ENCODE measurements at regions not wholly inside any gene's neighbourhood (a gene's known extent, or its start where the extent isn't known, plus 50 kb on each side); places are given as distances from the start of the nearest gene placed in this dataset.

DNA sequence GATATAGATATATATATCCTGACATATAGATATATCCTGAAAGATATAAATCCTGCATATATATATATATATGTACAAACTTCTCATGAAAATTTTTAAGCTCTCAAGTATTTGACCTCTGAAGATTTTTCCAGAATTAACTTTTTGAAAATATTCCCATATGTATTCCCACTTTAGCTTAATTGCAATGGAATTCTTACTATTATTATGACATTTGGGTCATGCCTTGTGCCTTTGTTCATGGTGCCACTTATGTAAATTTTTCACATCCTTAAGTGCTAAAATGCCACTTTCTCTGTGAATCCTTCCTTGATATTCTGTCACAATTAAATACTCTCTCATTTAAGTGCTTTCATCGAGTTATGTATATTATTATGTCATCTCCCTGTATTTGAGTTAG is 398.2 kb upstream of the SEL1L start:
- no TSS peak for BruUV-seq (replicated peaks)
- dilution Hi-C loops (cut with MboI; ENCODE audit: extremely low pct_ligation_motif_present, low sequenced_read_pairs): no loop called here
- Histone ChIP-seq H4K20me1 (replicated peaks; ENCODE audit: control insufficient read depth, extremely low read depth, insufficient read depth, low read length) (no peaks in the 10 kb centered on the region), H3K4me2 (ENCODE audit: insufficient read depth, low read length) (no peak overlapping the region), H3K27me3 (ENCODE audit: control insufficient read depth in 2 of 2, insufficient read depth in 2 of 2, low read length in 2 of 2) (no peaks in the 10 kb centered on the region), H3K4me1 (ENCODE audit: control insufficient read depth, extremely low read depth, insufficient read depth, low read length) (no peaks in the 10 kb centered on the region), H3K9ac (replicated peaks; ENCODE audit: extremely low read depth, insufficient read depth, low read length) (no peak overlapping the region), H3K9me3 (replicated peaks; ENCODE audit: control insufficient read depth, insufficient read depth, low read length) (peaks cover 4% of the 10 kb centered on the region), H3K79me2 (ENCODE audit: control insufficient read depth, insufficient read depth, low read length) (no peaks in the 10 kb centered on the region), H3K4me3 (replicated peaks in 1 of 3; ENCODE audit: insufficient read depth in 1 of 3, low read depth in 1 of 3, low read length in 3 of 3) (no peak overlapping the region), H2AFZ (ENCODE audit: low read depth, low read length) (no peak overlapping the region), H3K27ac (ENCODE audit: insufficient read depth, low read depth, low read length) (no peak overlapping the region), H3K9me1 (replicated peaks; ENCODE audit: control insufficient read depth, extremely low read depth, insufficient read depth, low read length) (no peaks in the 10 kb centered on the region), H3K36me3 (ENCODE audit: control insufficient read depth in 2 of 2, extremely low read depth in 1 of 2, insufficient read depth in 2 of 2, low read length in 2 of 2) (no peaks in the 10 kb centered on the region)
- intact Hi-C loops (cut with micrococcal nuclease): no loop called here
- POLR2A ChIA-PET: no interaction called here
- CTCF ChIA-PET: no interaction called here
- DNase-seq (ENCODE audit: low read depth, low spot score) (no peak), FAIRE-seq (no peak)
- TF ChIP-seq FOS (IDR thresholded peaks at IDR 0.05; ENCODE audit: borderline replicate concordance, insufficient read depth, low read length) (no peak), POLR2AphosphoS5 (IDR thresholded peaks at IDR 0.05; ENCODE audit: insufficient read depth, low read depth, low read length) (no peak), JUN (IDR thresholded peaks at IDR 0.05; ENCODE audit: borderline replicate concordance, insufficient read depth, insufficient read length, low read depth) (no peak), EZH2 (IDR thresholded peaks at IDR 0.05; ENCODE audit: borderline replicate concordance, low read depth, low read length, severe bottlenecking) (no peak), POLR2A (IDR thresholded peaks at IDR 0.05; ENCODE audit: low read depth, low read length) (no peak), GATA2 (IDR thresholded peaks at IDR 0.05; ENCODE audit: insufficient read depth, insufficient read length, low read depth, low read length) (no peak), MYC (IDR thresholded peaks at IDR 0.05; ENCODE audit: low read depth, low read length) (no peak)
- TF ChIP-seq, protein P1, sequence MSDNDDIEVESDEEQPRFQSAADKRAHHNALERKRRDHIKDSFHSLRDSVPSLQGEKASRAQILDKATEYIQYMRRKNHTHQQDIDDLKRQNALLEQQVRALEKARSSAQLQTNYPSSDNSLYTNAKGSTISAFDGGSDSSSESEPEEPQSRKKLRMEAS (IDR thresholded peaks at IDR 0.05; ENCODE audit: insufficient read depth, insufficient read length): no peak
- TF ChIP-seq, protein P2, sequence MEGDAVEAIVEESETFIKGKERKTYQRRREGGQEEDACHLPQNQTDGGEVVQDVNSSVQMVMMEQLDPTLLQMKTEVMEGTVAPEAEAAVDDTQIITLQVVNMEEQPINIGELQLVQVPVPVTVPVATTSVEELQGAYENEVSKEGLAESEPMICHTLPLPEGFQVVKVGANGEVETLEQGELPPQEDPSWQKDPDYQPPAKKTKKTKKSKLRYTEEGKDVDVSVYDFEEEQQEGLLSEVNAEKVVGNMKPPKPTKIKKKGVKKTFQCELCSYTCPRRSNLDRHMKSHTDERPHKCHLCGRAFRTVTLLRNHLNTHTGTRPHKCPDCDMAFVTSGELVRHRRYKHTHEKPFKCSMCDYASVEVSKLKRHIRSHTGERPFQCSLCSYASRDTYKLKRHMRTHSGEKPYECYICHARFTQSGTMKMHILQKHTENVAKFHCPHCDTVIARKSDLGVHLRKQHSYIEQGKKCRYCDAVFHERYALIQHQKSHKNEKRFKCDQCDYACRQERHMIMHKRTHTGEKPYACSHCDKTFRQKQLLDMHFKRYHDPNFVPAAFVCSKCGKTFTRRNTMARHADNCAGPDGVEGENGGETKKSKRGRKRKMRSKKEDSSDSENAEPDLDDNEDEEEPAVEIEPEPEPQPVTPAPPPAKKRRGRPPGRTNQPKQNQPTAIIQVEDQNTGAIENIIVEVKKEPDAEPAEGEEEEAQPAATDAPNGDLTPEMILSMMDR (IDR thresholded peaks at IDR 0.05; ENCODE audit: extremely low read depth in 1 of 2, insufficient read depth in 1 of 2, low read depth in 1 of 2, low read length in 2 of 2): no peak
